ENCODE measurements at regions not wholly inside any gene's neighbourhood (a gene's known extent, or its start where the extent isn't known, plus 50 kb on each side); places are given as distances from the start of the nearest gene placed in this dataset.
"Not testable (repeated sequence)": the region's sequence is repeated elsewhere in the genome, so short reads cannot be mapped to it uniquely, and the experiment has no call there.

GRCh38 chr15:22240403-22240802, 160.1 kb downstream of the OR4M2 start:
- TF ChIP-seq CTCF (IDR thresholded peaks at IDR 0.05; ENCODE audit: insufficient read depth, low read length, missing control alignments), result no peak
- H3K4me3 ChIP-seq (ENCODE audit: low read depth, low read length), result no peak overlapping the region
- no peak for DNase-seq (ENCODE audit: low read depth, low spot score)
- ChIA-PET POLR2A (no interaction called here), CTCF (no interaction called here)

GRCh38 chr15:22240986-22241385, 160.7 kb downstream of the OR4M2 start:
- ChIA-PET CTCF (no interaction called here), POLR2A (no interaction called here)
- DNase-seq (ENCODE audit: low read depth, low spot score), result no peak
- no peak overlapping the region for H3K4me3 ChIP-seq (ENCODE audit: low read depth, low read length)
- no peak for TF ChIP-seq CTCF (IDR thresholded peaks at IDR 0.05; ENCODE audit: insufficient read depth, low read length, missing control alignments)

DNA sequence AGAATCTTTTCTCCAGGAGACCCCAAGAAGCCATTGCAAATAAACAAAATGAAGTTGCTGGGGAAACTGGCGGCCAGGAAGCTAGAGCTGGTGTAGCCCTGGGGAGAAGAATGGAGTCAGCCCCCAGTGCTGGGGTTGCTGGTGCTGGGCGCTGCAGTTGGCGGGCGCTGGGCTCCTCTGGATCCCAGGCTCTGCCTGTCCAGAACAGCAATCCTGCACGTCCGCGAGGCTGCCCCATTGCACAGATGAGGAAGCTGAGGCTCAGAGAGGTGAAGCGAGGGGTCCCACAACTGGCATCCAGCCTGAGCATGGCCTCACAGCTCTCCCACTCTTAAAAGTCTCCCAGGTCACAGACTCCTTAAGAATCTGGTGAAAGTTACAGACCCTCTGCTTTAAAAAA, 161.1 kb downstream of the OR4M2 start:
- ChIA-PET CTCF (no interaction called here), POLR2A (no interaction called here)
- no peak overlapping the region for H3K4me3 ChIP-seq (ENCODE audit: low read depth, low read length)
- DNase-seq (ENCODE audit: low read depth, low spot score), result no peak
- no peak for TF ChIP-seq CTCF (IDR thresholded peaks at IDR 0.05; ENCODE audit: insufficient read depth, low read length, missing control alignments)

- DNase-seq (ENCODE audit: low read depth, low spot score); H3K4me3 ChIP-seq (ENCODE audit: low read depth, low read length); CTCF ChIA-PET; POLR2A ChIA-PET: not testable (repeated sequence)
Observed at GRCh38 chr15:22242311-22242710, 162.0 kb downstream of the OR4M2 start.

DNA sequence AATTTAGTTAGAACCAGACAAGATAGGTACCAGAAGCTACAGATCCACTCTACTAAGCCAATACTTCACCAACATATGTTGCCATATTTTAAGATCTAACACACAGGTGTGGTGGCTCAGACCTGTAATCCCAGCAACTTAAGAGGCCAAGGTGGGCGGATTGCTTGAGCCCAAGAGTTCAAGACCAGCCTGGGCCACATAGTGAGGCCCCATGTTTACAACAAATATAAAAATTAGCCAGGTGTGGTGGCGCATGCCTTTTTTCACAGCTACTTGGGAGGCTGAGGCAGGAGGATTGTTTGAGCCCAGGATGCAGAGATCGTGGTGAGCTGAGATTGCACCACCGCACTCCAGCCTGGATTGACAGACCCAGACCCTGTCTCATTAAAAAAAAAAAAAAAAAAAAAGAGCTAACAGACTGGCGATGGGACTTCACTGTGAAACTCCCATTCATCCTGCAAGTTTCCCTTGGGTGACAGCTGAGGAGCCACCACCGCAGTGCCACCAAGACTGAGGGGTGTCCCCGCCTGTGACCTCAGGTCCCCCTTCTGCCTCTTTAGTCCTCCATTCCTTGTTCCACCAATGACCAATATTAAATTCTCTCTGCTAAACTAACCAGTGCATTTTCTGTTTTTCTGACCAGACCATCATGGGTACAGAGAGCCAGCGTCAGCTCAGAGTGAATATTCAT, 163.3 kb downstream of the OR4M2 start:
- no peak for TF ChIP-seq CTCF (IDR thresholded peaks at IDR 0.05; ENCODE audit: insufficient read depth, low read length, missing control alignments)
- no peak overlapping the region for H3K4me3 ChIP-seq (ENCODE audit: low read depth, low read length)
- ChIA-PET POLR2A (no interaction called here), CTCF (no interaction called here)
- no peak for DNase-seq (ENCODE audit: low read depth, low spot score)

- POLR2A ChIA-PET; DNase-seq (ENCODE audit: low read depth, low spot score); H3K4me3 ChIP-seq (ENCODE audit: low read depth, low read length); CTCF ChIA-PET: not testable (repeated sequence)
Observed at GRCh38 chr15:22249511-22249910, 169.2 kb downstream of the OR4M2 start.

- CTCF ChIA-PET; H3K4me3 ChIP-seq (ENCODE audit: low read depth, low read length); POLR2A ChIA-PET; DNase-seq (ENCODE audit: low read depth, low spot score): not testable (repeated sequence)
Observed at GRCh38 chr15:22250501-22251290, 170.4 kb downstream of the OR4M2 start.

DNA sequence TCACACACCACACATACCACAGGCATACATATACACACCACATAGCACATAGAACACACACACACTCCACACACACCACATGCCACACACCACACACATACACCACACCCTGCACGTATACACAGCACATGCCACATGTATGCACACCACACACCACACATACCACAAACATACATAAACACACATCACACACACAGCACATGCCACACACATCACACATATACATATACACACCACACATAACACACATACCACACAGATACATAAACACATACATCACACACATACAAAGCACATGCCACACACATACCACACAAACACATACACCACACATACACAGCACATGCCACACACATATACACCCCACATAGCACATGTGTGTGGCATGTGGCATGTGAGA, 171.1 kb downstream of the OR4M2 start:
- TF ChIP-seq CTCF (IDR thresholded peaks at IDR 0.05; ENCODE audit: insufficient read depth, low read length, missing control alignments), result no peak
- H3K4me3 ChIP-seq (ENCODE audit: low read depth, low read length), result no peak overlapping the region
- POLR2A ChIA-PET, result no interaction called here
- CTCF ChIA-PET, result no interaction called here
- no peak for DNase-seq (ENCODE audit: low read depth, low spot score)

DNA sequence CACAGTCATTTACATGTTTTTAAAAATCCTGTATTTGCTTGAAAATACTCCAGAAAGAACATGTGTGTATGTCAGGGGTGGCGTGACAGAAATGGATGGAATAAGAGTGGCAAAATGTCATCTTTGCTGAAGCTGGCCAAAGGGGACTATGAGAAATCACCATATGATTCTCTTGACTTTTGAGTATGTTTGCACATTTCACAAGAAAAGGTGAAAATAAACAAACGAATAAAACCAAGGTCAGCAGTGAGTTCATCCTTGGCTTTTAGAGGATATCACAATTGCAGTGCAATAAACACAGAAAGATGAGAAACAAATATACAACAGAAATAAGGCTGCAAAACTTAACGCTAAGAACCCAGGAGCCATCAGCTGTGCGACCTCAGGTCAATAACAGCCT, 171.7 kb downstream of the OR4M2 start:
- POLR2A ChIA-PET; CTCF ChIA-PET; DNase-seq (ENCODE audit: low read depth, low spot score); H3K4me3 ChIP-seq (ENCODE audit: low read depth, low read length): not testable (repeated sequence)

- CTCF ChIA-PET; DNase-seq (ENCODE audit: low read depth, low spot score); H3K4me3 ChIP-seq (ENCODE audit: low read depth, low read length); POLR2A ChIA-PET: not testable (repeated sequence)
Observed at GRCh38 chr15:22252521-22252920, 172.2 kb downstream of the OR4M2 start.

DNA sequence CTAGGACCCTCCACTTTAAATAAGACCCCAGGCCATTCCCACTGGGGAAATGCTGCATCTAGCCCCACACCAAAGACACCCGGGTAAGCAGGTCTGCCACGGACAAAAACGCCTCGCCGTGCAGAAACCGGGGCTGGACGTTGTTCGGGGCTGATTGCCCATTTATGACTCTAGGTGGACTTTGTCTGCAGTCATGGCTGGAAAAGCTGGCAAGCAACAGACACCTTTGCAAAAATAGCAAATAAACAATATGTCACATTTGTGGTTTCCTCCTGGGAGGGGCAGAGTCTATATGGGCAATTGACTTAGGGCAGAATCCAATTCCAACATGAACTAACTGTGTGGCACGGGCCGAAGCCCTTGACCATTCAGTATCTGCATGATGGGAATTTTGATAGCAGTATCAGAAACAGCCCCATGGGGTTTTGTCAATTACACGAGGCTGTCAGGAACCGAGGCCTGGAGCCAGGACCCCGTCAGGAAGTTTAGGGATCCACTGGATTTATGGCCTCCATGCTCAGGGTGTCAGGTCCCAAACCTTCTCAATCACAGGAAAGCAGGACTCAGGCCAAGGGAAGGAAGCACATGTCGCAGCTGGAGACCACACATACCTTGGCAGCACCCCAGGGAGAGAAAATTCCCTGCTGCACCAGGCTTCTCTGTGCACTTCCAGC, 172.8 kb downstream of the OR4M2 start:
- POLR2A ChIA-PET; H3K4me3 ChIP-seq (ENCODE audit: low read depth, low read length); CTCF ChIA-PET; DNase-seq (ENCODE audit: low read depth, low spot score): not testable (repeated sequence)

All from AG04449 (cell line).